ENCODE measurements at regions not wholly inside any gene's neighbourhood (a gene's known extent, or its start where the extent isn't known, plus 50 kb on each side); places are given as distances from the start of the nearest gene placed in this dataset.

GRCh38 chr7:34263168-34263567 lies 357.8 kb downstream of the BMPER start:
- TF ChIP-seq CTCF (conservative IDR thresholded peaks at IDR 0.05; ENCODE audit: low read length) (no peak), EZH2phosphoT487 (IDR thresholded peaks at IDR 0.05; ENCODE audit: borderline replicate concordance) (no peak)

Data from Loucy (cell line).